Middle frontal gyrus (tissue), 1 donor: ENCODE measurements at regions not wholly inside any gene's neighbourhood (a gene's known extent, or its start where the extent isn't known, plus 50 kb on each side); places are given as distances from the start of the nearest gene placed in this dataset.

Experiments
- DNase-seq: peaks from one replicate; pipeline ENCODE4 v3.0.0-alpha.2; 2015; ENCODE audit warnings: low spot score; ENCODE audit errors: extremely low spot score

- DNase-seq, result no peak
These were observed 474.7 kb upstream of the IL12A start for GRCh38 chr3:159513867-159514380.

DNA sequence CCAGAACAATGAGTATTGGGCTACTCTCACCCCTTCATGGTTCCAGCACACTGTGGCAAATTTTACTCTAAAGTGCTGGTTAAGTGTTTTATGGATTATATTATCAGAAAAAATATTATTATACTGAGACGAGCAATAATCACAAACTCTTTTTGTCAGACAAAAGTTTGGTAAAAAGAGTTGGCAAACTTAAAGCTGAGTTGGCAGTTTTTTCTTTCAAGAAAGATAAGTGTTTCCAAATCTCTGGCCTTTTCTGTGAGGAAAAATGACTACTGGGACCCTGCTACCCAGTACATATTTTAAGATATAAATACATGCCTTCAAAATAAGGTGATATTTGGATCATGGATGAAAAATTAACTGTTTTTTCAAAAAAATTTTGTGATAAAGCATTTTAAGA lies 471.5 kb upstream of the IL12A start:
- no peak for DNase-seq

DNA sequence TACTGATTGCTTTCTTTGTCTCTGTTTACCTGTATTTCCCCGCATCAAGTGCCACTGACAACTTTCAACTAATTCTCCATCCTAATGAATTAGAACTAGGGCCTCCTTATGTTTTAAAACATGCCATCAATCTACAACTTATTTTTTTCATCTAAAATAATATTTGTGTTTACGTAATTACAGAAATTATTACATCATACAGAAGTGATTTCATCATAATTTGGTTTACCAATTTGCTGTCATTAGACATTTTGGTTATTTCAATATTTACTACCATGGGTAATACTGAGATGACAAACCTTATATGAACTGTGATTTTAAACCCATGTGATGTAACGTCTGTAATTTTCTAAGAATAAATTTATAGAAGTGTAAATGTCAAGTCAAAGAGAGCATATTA lies 468.0 kb upstream of the IL12A start:
- DNase-seq, result no peak

GRCh38 chr3:159522276-159522675 lies 466.4 kb upstream of the IL12A start:
- no peak for DNase-seq

DNA sequence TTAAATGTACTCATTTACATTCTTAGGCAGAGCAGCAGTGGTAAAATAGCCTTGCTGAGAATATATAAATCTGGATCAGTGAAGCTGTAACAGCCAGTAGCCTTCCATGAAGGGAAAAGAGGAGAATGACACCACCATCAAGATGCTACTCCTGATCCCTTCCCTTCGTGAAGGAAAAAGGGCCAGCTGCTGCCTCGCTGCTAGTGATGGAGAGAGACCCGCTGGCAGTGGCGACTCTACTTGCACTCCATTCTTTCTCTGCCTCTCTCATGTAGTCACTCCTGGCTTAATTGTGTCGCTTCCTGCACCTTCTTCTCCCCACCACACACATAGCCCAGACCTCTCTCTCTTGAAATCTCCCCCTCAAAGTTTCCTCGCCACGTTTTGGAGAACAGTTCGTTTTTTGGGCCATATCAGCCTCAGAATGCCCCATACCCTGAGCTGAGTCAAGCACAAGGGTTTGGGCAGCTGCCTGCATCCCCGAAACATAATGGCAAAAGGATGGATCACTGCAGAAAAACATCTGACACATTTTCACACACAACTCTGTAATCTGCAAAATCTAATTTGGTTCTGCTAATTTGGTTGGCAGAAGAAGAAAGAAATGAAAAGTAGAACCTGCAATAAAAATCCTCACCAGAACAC lies 460.3 kb upstream of the IL12A start:
- peak; percentile 26 for DNase-seq

- DNase-seq, result no peak
These were observed 456.1 kb upstream of the IL12A start for GRCh38 chr3:159532577-159532976.

- DNase-seq, result no peak
These were observed 454.1 kb upstream of the IL12A start for GRCh38 chr3:159534496-159534895.

- no peak for DNase-seq
These were observed 451.8 kb upstream of the IL12A start for GRCh38 chr3:159536876-159537275.

GRCh38 chr3:159538507-159538906 lies 450.1 kb upstream of the IL12A start:
- no peak for DNase-seq

DNA sequence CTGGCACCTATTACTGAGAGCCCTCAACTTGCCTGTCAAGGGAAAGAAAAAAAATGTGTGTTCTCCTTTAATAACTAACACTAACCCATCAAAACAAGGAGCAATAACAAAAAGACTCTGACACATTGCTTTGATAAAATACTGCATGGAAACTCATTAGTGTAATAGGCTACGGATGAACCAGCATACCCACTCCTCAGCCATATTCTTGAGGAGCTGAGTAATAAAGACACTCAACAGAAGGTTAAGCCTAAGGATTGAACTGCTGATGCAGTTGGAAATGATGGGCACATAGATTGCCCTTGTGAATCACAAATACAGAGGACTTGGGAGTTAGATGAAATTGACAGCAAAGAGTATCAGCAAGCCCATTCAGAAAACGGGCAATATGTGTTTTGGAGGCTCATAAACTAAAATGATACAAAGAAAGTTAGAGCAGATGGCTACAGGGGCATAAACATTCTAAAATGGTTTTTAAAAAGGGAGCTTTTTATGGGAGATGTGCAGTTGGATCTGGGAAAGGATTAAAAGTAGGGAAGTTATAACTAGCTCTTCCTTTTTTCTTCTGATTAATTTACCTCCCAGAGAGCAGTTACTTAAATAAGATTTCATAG lies 447.6 kb upstream of the IL12A start:
- DNase-seq, result no peak

DNA sequence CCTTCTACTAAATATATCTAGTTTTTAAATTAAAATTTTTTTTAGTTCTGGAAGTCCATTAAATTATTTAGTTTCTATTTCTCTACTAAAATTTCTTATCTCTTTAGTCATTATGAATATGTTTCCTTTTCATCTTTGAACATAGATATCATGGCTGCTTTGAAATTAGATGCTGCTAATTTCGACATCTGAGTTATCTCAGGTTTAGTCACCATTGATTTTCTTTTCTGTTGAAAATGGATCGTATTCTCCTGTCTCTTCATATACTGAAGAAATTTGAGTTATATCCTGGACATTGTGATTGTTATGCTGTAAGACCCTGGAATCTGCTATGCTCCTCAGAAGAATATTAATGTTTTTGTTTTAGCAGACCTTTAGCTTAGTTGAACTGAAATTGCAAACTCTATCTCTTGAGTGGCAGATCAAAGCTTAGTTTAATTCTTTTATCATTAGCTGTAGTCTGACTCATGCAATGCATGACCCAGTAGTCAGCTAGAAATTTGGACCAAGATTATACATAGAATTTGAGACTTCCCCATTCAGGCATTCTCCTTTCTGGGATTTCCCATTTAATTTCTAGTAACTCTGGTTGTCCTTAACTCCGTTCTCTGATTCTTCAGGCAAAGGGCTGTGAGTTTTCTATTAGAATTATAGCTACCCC lies 439.8 kb upstream of the IL12A start:
- no peak for DNase-seq

GRCh38 chr3:159555205-159555604 lies 433.4 kb upstream of the IL12A start:
- DNase-seq, result no peak

GRCh38 chr3:159559771-159560170 lies 428.9 kb upstream of the IL12A start:
- DNase-seq, result no peak

DNA sequence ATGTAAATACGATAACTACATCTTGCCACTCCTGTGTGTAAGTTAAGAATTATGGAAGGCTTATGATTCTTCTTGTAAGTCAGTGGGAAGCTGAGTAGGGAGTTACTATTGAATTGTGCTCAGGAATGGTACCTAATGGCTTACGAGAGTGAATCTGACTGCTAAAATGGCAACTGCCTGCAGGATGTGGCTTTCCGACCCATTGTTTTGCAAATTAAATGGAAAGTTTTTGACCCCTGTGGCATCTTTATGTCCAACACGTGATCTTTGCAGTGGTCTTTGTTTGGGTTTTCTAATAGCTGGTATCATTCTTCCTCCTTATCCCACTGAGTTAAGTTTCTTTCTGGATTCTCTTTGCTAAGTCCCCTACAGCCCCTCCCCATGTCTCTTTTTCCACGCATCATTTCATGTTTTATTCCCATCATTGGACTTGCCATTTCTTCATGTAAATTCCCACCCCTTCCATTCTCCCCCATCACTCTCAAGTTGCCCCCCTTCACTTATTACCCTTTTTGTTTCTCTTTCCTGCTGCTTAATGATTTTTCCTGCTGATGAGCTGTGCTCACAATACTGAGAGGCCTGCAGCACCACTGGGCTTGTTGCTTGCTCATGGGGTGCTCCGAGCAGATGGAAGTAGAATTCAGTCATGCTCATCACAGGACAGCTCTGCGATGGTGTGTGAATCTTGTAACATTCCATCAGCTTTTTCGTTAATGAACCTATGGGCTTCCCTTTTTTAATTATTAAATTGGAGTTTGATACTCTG lies 428.2 kb upstream of the IL12A start:
- DNase-seq, result no peak

GRCh38 chr3:159565313-159565712 lies 423.3 kb upstream of the IL12A start:
- no peak for DNase-seq

GRCh38 chr3:159583662-159584061 lies 405.0 kb upstream of the IL12A start:
- DNase-seq, result no peak

DNA sequence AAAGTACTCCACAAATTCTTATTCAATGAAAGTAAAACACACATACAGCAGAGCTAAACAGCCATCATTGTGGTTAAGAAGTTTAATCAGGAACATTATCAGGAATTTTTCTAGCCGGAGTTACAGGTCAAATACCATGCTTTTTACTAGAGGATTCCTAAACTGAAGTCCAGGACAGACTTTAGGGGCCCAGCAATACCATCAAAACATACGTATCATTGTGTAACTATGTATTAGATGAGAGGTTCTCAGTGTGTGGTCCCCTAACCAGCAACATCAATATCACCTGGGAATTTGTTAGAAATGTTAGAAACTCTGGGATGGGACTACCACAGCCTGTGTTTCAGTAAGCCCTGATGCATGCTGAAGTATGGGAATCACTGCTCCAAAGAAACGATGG lies 404.2 kb upstream of the IL12A start:
- DNase-seq, result no peak

GRCh38 chr3:159586571-159587202 lies 401.9 kb upstream of the IL12A start:
- no peak for DNase-seq

GRCh38 chr3:159593927-159594605 lies 394.6 kb upstream of the IL12A start:
- no peak for DNase-seq

- no peak for DNase-seq
These were observed 388.3 kb upstream of the IL12A start for GRCh38 chr3:159600291-159600690.

- DNase-seq, result no peak
These were observed 384.5 kb upstream of the IL12A start for GRCh38 chr3:159604151-159604581.
